Body of pancreas (tissue), 4 donors: ENCODE measurements at regions not wholly inside any gene's neighbourhood (a gene's known extent, or its start where the extent isn't known, plus 50 kb on each side); places are given as distances from the start of the nearest gene placed in this dataset.
A peak's percentile ranks its signal among the peaks of the same experiment; 100 is the strongest.
"Not testable (repeated sequence)": the region's sequence is repeated elsewhere in the genome, so short reads cannot be mapped to it uniquely, and the experiment has no call there.

Experiments used
- ATAC-seq: fragments of 150-250 bp; one replicate; pipeline ENCODE4 v1.9.1; 2016
- DNase-seq, 4 donors: peaks; one replicate each; pipeline ENCODE4 v3.0.0-alpha.2; 2019
- H3K27ac ChIP-seq, 4 donors: fragments of 200-600 bp; sonication (generic); 1 replicate in 3 of 4; 2 replicates in 1 of 4; pipeline versions ENCODE4 v1.5.1 to v1.6.1; 2016 to 2019; ENCODE audit warnings: mild to moderate bottlenecking in 1 of 4, mixed read lengths in 1 of 4, moderate library complexity in 1 of 4
- H3K27me3 ChIP-seq, 2 donors: fragments of 200-600 bp; sonication (generic); one replicate each; pipeline ENCODE4 v1.6.0; 2016; ENCODE audit warnings: mild to moderate bottlenecking in 1 of 2
- H3K36me3 ChIP-seq, 2 donors: fragments of 200-600 bp; sonication (generic); replicated peaks in 1 of 2; 2 replicates each; pipeline ENCODE4 v1.5.1; 2016; ENCODE audit warnings: low read depth in 2 of 2; ENCODE audit not compliant: insufficient read depth in 1 of 2
- H3K4me1 ChIP-seq: fragments of 200-600 bp; sonication (generic); one replicate; pipeline ENCODE4 v1.6.0; 2016
- H3K4me3 ChIP-seq, 2 donors: fragments of 200-600 bp; sonication (generic); 1 replicate in 1 of 2; 2 replicates in 1 of 2; pipeline ENCODE4 v1.5.1; 2016 to 2019
- H3K9me3 ChIP-seq, 3 donors: fragments of 200-600 bp; sonication (generic); 1 replicate in 2 of 3; 2 replicates in 1 of 3; pipeline ENCODE4 v1.5.1; 2016
- WGBS, 2 donors: methylation state at CpG; one replicate each; pipeline ENCODE4 v1.1.5; 2017; 5-methylcytosine and 5-hydroxymethylcytosine counted together
- intact Hi-C: fragments of 100-400 bp; cut with DNase I; formaldehyde crosslinking; loops from one replicate; pipeline ENCODE4 v1.15.1; 2023

DNA sequence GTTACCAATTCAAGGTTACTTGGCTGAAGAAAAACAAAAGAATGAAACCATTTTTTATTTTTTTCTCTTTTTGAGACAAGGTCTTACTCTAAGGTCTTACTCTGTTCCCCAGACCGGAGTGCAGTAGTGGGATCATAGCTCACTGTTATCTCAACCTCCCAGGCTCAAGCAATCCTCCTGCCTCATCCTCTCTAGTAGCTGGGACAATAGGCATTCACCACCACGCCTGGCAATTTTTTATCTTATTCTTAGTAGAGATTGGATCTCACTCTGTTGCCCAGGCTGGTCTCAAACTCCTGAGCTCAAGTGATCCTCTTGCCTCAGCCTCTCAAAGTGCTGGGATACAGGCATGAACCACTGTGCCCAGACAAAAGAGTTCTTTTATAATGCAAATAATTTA lies 3732.0 kb upstream of the OR11H1 start:
- H3K9me3 ChIP-seq, H3K4me3 ChIP-seq, H3K36me3 ChIP-seq, intact Hi-C loops, H3K27me3 ChIP-seq, DNase-seq, H3K4me1 ChIP-seq, ATAC-seq, H3K27ac ChIP-seq: not testable (repeated sequence)
- WGBS, 2 donors, result 45% methylated on average over 2 of the region's 2 CpGs; no CpG with 5 or more reads in 1 of the 2 donors

DNA sequence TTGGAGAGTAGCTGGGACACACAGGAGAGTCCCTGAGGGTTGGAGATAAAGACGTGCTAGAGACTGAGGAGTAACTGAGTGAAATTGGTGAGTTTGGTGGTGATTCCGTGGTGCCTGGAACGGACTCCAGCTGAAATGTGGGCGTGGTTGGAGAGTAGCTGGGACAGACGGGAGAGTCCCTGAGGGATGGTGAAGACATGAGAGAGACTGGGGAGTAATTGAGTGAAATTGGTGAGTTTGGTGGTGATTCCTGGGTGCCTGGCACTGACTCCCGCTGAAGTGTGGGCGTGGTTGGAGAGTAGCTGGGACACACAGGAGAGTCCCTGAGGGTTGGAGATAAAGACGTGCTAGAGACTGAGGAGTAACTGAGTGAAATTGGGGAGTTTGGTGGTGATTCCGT lies 3712.5 kb upstream of the OR11H1 start:
- H3K9me3 ChIP-seq, H3K36me3 ChIP-seq, H3K4me1 ChIP-seq, DNase-seq, H3K27me3 ChIP-seq, intact Hi-C loops, H3K4me3 ChIP-seq, H3K27ac ChIP-seq, ATAC-seq: not testable (repeated sequence)
- WGBS, 2 donors, result 28 to 50% methylated on average over 5 to 9 of the region's 9 CpGs

DNA sequence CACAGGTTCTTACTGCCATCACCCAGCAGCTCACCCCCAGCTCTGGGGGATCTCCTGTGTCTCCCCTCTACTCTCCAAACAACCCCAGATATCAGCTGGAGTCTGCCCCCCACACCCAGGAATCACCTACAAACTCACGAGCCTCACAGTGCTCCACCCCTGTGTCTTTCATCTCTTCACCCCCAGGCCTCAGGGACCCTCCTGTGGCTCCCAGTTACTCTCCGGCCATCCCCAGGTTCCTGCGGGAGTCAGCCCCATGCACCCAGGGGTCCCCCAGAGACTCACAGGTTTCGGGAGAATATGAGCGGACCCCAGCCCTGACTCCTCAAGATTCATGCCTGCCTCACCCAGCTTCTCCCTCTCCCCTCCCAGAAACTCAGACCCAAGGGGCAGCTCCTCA lies 3709.1 kb upstream of the OR11H1 start:
- DNase-seq, H3K27ac ChIP-seq, H3K27me3 ChIP-seq, H3K9me3 ChIP-seq, H3K4me3 ChIP-seq, ATAC-seq, H3K4me1 ChIP-seq, intact Hi-C loops, H3K36me3 ChIP-seq: not testable (repeated sequence)
- WGBS, 2 donors, result 49% methylated on average over 5 of the region's 5 CpGs; no CpG with 5 or more reads in 1 of the 2 donors

DNA sequence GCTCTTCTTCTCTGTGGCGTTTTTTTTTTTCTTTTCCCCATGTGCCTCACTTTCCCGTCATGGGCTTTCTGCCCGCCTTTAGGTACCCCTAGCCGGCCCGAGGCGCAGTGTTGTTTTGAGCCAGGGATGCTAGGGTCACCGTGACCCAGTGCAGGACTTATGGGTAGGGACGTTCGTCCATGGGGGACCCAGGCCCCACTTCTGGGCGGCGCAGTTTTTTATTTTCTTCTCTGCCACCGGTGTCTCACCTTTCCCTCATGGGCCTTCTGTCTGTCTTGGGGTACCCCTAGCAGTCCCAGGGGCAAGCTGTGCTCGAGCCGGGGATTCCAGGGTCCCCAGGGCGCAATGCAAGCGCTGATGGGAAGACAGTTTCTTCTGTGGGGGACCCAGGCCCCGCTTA lies 3705.7 kb upstream of the OR11H1 start:
- ATAC-seq, H3K4me1 ChIP-seq, H3K36me3 ChIP-seq, H3K4me3 ChIP-seq, intact Hi-C loops, H3K27me3 ChIP-seq, DNase-seq, H3K27ac ChIP-seq, H3K9me3 ChIP-seq: not testable (repeated sequence)
- WGBS, 2 donors, result 64% methylated on average over 4 of the region's 17 CpGs; no CpG with 5 or more reads in 1 of the 2 donors

DNA sequence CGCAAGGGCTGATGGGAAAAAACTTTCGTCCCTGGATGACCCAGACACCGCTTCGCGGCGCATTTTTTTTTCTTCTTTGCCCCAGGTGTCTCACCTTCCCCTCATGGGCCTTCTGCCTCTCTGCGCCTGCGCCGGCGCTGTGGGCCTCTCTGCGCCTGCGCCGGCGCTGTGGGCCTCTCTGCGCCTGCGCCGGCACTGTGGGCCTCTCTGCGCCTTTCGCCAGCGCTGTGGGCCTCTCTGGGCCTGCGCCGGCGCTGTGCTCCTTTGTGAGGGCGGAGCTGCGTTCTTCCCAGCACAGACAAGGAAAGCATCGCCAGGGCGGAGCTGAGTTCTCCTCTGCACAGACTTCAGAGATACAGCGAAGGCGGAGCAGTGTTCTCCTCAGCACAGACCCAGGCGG lies 3703.0 kb upstream of the OR11H1 start:
- 83% methylated on average over 1 of the region's 30 CpGs; no CpG with 5 or more reads in 1 of the 2 donors for WGBS, 2 donors
- H3K9me3 ChIP-seq, H3K36me3 ChIP-seq, DNase-seq, H3K4me3 ChIP-seq, H3K27me3 ChIP-seq, intact Hi-C loops, H3K27ac ChIP-seq, ATAC-seq, H3K4me1 ChIP-seq: not testable (repeated sequence)

DNA sequence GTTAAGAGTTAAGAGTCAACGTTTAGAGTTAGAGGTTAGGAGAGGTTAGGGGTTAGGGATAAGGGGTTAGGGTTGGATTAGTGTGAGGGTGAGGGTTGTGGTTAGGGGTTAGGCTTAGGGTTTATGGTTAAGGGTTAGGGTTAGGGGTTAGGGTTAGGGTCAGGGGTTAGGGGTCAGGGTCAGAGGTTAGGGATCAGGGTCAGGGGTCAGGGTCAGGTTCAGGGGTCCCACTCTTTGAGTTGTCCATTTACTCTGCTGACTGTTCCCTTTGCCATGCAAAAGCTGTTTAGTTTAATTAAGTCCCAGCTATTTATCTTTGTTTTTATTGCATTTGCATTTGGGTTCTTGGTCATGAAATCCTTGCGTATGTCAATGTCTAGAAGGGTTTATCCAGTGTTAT lies 3702.0 kb upstream of the OR11H1 start:
- H3K27ac ChIP-seq, DNase-seq, H3K27me3 ChIP-seq, intact Hi-C loops, H3K36me3 ChIP-seq, H3K4me3 ChIP-seq, ATAC-seq, H3K9me3 ChIP-seq, H3K4me1 ChIP-seq: not testable (repeated sequence)
- WGBS, 2 donors, result 39 to 50% methylated on average over 1 to 2 of the region's 2 CpGs

DNA sequence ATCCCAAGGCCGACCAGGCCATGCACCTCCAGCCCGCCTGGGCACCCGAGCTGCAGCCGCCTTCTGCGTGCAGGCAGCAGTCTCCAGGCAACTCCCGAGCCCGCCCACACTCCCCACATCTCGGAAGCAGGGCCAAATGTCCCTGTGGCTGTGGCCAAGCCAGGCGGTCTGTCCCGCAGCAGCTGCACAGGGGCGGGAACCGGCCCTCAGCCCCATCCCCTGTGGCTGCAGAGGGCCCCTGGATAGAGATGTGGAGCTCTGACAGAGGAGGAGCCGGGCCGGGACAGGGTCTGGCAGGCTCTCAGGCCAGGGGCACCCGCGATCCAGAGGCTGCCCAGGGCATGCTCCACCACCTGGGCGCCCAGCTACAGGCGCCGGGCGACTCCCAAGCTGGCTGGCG lies 3698.6 kb upstream of the OR11H1 start:
- not testable (repeated sequence) for H3K36me3 ChIP-seq

More for the DNA sequence above, 3698.6 kb upstream of the OR11H1 start:
- intact Hi-C loops, H3K4me1 ChIP-seq, H3K9me3 ChIP-seq, H3K27ac ChIP-seq, ATAC-seq, H3K4me3 ChIP-seq, H3K27me3 ChIP-seq: not testable (repeated sequence)
- DNase-seq, result peak in 1 of 4 donors; percentile 14
- 50% methylated on average over 7 of the region's 21 CpGs; no CpG with 5 or more reads in 1 of the 2 donors for WGBS, 2 donors
